Activated CD4-positive, alpha-beta T cell treated with anti-CD3 and anti-CD28 coated beads, Interleukin-2, amount 50 U/mL, for 24 hours (primary cell): ENCODE measurements at regions not wholly inside any gene's neighbourhood (a gene's known extent, or its start where the extent isn't known, plus 50 kb on each side); places are given as distances from the start of the nearest gene placed in this dataset.
"Not testable (repeated sequence)": the region's sequence is repeated elsewhere in the genome, so short reads cannot be mapped to it uniquely, and the experiment has no call there.

Experiments used
- DNase-seq, 2 donors: peaks; one replicate each; pipeline ENCODE4 v3.0.0-alpha.2; 2020; ENCODE audit warnings: low read depth in 1 of 2, low spot score in 1 of 2

DNA sequence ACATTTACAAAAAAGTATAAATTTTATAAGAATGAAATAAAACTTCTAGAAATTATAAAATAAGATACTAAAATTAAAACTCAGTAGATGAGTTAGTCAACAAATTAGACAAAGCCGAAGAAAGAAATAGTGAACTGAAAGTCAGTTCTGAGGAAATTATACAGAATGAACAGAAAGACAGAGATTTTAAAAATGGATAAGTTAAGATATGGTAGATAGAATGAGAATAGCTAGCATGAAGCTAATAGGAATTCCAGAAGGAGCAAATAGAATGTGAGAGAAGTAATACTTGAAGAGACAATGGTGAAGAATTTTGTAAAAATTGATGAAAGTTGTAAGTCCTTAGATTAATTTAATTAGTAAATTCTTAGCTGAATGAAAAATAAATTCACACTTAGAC lies 430.4 kb upstream of the RUNX1 start:
- DNase-seq, result no peak

DNA sequence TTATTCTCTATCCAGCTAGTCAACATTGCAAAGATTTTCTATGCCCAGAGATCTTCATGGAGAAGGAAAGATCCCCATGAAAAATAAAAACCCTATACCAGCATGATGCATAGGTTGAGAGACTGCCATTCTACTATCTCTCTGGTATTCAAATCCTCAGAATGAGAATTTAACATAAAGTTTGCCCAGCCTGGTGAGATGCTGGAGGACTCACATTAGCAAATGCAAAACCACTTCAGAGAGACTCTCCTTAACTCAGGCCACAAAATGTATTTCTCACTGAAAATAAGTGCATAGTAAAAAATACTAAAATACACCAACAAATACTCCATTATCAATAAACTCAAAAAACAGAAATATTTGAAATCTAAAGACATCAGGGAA lies 430.0 kb upstream of the RUNX1 start:
- no peak for DNase-seq

DNA sequence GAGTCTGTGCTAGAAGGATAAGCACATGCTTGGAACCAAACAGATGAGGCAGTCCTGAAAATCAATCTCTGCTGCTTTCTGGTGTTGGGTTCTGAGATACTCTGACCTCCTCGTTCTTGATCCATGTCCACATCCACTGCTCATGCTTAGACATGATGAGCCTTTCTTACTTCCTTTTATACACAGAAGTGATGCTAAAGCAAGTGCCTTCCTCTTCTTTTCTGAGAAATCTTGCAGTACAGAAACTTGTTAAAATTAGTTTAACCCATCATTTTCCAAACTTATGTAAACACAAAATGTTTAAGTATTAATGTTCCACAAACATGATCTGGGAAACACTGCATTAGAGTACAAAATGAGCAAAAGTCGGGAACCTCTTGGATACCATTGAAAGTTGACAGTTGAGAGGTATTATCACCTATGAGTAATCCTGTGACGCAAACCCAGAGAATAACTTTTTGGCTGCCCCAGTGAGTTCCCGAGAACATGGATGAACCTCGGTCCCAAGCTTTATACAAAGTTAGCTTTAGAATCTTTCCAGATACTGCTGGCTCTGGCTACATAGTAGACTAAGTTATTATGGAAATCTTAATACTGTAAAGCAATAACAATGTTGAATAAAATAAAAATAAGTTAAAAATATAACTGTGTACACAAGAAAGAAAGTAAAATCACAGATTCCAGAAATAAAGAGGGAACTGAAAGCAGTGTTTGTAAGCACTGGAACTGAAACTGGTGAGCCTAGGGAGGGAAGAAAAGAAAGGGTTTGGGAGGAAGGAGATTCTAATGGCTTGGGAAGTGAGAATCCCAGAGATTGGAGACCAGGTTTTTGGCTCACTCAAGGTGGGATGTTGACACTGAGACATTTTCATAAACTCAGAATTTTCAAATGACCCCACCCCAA lies 429.3 kb upstream of the RUNX1 start:
- DNase-seq, result no peak

DNA sequence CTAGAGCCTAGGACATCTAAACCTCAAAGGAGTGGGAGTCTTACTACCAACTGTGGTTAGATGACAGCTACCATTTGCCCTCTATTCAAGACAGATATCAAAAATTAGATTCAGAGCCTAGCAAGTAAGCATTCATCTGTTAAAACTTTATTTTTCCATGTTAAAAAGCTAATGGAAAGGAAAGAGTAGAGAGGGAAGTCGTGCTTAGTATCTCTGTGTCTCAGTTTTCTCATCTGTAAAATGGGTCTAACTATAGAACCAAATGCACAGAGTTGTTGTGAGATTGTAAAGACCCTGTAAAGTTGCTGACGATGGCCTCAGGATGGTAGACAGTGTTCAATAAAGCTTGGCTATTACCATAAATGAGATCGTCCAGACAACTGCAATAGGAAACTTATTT lies 428.5 kb upstream of the RUNX1 start:
- no peak for DNase-seq

DNA sequence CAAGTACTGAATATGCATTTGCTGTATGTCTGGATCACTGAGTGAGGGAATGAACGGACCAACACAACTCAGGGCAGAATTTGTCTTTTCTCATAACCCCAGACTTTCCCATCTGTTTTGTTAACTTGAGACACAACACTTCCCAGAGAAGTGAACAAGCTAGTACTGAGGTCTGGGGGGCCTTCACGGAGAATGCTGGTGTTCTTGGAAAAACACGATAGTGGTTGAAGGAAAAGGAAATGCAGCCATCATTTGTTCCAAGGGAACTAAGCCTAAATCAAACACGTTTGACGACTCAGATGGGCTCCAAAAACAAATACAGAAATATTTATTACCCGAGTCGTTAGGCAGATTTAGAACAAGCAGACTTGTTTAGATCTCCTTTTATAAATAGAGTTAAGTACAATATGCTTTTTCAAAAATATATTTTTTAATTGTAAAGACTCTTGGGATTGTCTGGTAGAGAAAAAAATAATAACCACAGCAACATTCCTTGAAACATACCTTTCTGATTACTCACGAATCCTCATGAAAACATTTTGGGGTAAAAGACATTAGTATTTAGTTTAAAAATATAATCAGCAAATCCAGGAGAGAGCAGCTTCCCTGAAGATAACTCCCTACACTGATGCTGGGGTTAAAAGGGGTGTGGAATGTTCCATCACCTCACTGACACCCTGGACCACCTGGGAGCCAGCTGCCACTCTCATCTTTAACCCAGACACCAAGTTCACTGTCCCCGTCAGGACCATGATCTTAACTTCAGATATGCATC lies 427.7 kb upstream of the RUNX1 start:
- DNase-seq, result no peak

DNA sequence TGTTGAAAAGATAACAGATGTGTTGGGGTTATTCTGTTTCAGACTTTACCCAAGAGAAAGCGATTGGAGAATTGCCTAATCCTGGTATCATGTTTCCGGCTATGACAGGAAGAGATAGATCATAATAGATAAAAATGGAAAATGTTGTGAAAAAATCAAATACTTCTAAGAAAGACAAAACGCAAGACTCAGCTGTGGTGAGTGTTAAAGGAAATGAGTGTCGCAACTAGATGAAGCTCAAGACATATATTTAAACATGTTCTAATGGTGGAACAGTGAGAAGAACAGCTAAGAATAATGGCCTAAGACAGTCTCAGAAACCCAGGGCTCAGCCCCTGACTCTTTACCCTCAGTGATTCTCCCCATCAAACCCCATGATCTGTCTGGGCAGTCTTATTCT lies 426.7 kb upstream of the RUNX1 start:
- DNase-seq, result no peak

DNA sequence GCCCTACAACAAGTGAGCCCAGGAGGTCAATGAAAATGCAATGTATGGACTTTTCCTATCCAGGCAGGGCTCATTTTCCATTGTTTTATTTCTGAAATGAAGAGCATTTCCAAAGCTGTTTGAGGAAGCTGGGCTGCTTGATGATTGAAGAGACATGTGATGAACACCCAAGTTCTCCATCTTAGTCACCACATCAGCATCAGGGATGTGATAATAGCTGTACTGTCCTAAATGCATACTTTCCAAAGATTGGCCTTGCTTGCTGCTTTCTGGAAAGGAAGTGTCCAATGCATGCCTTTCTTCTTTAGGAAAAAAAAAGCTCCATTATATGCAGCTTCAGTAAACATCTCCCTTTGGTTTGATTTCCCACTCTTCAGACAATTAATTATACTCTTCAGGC lies 425.9 kb upstream of the RUNX1 start:
- DNase-seq, result no peak

DNA sequence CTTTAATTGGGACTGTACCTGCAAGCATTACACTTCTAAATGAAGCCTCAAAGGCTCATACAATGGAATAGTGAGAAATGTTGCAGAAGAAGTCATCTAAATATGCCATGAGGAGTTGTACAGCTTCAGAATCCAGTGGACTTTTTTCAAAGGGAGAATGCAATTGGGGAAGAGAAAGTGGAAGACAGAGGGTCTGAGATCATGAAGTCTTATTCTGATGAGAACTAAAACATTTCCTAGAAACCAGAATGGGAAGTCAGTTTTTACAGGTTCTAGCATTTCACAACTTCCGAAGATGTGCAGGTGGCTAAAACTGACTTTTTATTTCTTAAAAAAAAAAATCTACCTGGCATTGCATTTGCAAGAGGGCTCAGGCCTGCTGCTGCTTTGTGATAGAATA lies 424.4 kb upstream of the RUNX1 start:
- DNase-seq, result no peak

DNA sequence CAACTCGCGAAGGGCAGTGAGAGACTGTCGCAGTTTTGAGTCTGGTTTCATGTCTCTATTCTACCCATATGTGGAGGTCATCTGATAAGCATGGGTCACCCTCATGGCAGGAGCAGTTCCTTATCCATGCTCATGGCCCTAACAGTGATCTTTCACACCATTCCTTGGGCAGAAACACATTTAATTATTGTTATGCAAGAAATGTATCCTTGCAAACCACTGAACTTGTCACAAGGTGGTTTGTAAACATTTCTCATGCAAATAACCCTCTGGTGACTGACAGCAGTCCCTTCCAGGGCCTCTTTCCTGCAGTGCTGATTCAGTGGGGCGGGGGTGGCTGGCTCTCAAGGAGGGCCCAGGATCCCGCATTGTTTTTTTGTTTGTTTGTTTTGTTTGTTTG lies 421.4 kb upstream of the RUNX1 start:
- no peak for DNase-seq

DNA sequence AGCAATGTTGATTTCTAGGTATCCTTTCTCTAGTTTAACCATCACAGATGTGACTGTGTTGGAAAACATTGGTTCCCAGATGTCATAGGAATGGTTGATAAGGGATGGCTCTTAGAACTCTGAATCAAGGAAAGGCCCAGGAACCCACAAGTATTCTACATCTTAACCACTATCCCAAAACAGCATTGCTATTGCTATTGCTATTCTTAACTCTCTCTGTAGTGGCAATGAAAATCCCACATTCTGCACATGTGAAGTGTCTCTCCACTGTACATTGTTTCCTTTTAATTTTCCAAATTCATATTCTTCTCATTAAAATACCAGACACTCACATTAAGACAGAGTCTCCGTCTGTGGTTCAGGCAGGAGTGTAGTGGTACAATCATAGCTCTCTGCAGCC lies 420.4 kb upstream of the RUNX1 start:
- DNase-seq, result no peak

DNA sequence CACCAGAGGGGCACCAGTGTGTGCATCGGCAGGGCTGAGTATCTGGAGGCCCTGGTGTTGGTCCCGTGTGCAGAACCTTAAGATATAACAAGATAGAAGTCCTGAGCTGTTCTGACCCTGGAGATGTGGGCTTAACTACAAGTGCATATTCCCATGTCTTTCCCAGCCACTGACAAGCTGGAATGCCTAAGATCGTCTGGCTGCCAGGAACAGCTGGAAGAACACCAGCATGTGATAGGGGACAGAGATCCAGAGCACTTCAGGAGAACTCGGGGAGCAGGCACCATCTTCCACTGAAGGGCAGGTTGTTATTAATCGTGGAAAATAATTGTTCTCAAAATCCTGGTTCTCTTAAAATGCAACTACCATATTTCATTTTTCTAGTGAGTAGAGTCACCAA lies 419.9 kb upstream of the RUNX1 start:
- no peak for DNase-seq

DNA sequence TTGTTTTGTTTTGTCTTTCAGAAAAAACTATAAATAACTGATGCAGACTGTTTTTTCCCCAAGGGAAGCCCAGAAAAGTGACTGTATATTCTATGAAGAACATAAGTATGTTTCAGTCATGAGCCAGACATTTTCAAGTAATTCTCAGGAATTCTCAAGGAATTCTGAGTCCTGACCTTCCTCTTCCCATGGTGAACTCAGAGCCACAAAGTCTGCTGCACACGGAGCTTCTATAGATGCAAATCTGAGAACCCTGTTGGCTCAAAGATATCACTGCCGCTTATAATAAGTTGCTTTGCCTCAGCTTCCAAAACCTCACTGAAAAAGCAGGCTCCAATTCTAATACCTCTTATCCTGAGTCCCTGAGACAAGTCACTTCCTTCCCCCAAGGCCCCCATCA lies 418.5 kb upstream of the RUNX1 start:
- DNase-seq, result no peak

DNA sequence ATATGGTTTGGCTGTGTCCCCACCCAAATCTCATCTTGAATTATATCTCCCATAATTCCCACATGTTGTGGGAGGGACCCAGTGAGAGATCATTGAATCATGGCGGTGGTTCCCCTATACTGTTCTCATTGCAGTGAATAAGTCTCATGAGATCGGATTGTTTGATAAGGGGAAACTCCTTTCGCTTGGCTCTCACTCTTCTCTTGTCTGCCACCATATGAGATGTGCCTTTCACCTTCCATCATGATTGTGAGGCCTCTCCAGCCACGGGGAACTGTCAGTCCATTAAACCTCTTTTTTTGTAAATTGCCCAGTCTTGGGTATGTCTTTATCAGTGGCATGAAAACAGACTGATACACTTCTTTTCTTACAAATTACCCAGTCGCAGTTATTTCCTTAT lies 417.6 kb upstream of the RUNX1 start:
- not testable (repeated sequence) for DNase-seq

DNA sequence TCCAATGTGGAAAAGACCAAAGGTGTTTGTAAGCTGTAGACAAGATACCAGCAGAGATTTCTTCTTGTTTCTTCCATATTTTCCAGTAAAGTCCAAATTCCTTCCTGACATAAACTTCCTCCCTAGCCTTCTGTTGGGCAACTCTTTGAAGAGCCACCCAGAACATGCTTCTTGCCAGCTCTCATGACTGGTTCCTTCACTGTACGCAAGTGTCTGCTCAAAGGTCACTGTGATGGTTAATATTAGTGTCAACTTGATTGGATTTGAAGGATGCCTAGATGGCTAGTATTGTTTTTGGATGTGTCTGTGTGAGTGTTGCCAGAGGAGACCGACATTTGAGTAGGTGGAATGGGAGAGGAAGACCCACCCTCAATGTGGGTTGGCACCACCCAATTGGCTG lies 416.6 kb upstream of the RUNX1 start:
- DNase-seq, result no peak

DNA sequence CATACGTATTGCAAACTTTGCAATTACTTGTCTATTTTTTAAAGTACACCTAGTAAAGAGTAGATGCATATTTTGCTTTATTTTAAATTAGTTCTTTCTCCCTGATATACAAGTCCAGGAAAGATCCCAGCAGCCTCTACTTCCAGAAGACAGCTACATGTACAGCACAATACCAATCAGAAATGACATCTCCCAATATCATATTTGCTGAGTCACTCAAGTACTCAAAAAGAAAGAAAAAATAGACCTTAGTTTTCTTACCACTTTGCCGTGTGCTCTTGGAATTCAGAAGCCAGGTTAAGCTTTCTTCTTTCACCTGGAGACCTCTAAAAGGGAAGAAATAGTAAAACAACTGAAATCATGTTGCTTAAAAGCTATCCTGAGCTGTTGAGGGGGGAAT lies 412.6 kb upstream of the RUNX1 start:
- no peak for DNase-seq

DNA sequence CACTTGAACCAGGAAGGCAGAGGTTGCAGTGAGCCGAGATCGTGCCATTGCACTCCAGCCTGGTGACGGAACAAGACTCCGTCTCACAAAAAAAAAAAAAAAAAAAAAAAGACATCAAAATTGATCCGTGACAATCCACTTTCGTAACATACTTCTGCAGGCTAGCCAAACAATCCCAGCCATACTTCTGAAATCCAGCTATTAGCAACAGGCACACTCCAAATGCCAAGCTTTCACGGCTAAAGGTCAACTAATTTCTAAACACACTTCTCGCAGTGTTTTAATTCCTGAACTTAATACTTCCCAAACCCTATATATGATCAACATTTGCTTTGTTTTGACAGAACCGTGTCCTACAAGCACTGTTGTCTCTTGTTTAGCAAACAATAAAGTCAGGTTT lies 411.3 kb upstream of the RUNX1 start:
- DNase-seq, result no peak

DNA sequence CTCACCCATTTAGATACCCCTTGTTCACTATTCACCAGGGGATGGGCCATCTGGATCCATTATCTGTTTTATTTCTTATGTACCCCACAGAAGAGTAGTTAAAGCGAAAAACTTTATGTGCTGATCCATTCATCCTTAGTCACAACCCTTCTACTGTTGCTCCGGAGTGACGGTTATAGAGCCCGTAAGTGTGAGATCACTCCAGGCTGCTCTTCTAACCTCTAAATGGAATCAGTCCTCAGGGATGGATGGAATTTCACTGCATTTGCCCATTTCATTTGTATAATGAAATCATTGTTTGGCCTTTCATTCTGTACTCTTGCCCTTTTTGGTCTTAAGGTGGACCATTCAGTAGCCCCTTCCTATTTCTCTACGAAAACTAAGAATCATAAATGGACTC lies 409.3 kb upstream of the RUNX1 start:
- no peak for DNase-seq

DNA sequence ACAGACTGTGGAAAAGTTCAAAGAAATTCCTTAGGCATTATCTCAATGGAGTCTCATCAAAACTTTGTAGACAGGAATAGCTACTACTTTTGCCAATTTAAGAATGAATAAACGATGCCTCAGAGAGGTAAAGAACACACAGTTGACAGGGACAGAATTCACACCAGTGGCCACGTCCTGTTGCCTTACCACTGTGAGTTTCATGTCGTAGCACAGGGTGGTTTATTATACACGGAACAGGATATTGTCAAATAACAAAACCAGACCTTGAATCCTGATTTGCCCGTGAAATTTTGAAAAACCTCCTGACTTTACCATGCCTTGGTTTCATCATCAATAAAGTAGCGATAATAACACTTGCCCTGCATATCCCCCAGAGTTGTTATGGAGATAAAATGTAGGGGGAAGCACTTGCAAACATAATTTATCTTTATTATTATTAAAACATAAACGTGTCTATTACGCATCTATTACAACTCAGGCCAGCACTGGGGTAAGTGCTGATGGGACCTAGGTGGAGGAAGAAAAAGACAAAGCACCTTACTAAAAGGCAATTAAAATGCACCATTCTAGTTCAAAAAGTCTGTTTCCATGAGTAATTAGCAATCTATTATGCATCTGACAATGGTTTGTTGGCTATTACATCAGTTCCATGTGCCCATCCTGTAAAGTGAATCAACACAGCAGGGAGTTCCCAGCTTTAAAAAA lies 408.1 kb upstream of the RUNX1 start:
- no peak for DNase-seq

DNA sequence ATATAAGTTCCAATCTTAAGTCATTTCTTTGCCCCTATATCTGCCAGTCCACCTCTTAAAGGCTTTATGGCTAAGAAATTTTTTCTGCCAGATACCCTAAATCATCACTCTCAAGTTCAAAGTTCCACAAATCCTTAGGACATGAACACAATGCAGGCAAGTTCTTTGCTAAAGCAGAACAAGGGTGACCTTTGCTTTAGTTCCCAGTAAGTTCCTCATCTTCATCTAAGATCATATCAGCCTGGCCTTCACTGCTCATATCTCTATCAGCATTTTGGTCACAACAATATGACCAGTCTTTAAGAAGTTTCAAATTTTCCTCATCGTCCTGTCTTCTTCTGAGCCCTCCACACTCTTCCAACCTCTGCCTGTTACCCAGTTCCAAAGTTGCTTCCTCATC lies 402.2 kb upstream of the RUNX1 start:
- DNase-seq, result no peak

DNA sequence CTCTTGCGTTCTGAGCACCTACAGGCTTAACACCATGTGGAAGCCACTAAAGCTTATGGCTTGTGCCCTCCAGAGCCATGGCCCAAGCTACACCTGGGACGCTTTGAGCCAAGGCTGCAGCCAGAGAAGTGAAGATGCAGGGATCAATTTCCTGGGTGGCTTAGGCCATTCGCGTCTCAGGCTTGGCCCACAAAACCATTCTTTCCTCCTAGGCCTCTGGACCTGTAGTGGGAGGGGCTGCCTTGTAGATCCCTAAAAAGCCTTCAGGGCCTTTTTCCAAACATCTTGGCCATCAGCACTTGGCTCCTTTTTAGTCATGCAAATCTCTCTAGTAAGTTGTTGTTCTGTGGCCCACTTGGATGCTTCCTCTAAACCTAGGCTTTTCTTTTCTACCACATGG lies 401.7 kb upstream of the RUNX1 start:
- no peak for DNase-seq

DNA sequence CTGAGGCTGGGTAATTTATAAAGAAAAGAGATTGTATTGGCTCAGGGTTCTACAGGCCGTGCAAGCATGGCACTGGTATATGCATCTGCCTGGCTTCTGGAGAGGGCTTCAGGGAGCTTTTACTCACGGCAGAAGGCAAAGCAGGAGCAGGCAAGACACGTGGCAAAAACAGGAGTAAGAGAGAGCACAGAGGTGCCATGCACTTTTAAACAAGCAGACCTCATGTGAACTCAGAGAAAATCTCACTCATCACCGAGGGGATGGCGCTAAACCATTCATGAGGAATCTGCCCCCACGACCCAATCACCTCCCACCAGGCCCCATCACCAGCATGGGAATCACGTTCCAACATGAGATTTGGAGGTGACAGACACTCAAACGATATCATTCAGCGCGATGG lies 400.7 kb upstream of the RUNX1 start:
- DNase-seq, result no peak
